Neural cell (in vitro differentiated cells): ENCODE measurements at regions not wholly inside any gene's neighbourhood (a gene's known extent, or its start where the extent isn't known, plus 50 kb on each side); places are given as distances from the start of the nearest gene placed in this dataset.

Experiments
- H2AFZ ChIP-seq: fragments of 200-600, 300-800 bp; sonication (generic), shearing (Covaris generic); 2 replicates; pipeline ENCODE4 v1.6.0; 2014; ENCODE audit warnings: low read depth, mild to moderate bottlenecking, antibody characterized with exemption, low read length, moderate library complexity
- H3F3A ChIP-seq: fragments of 200-600 bp; shearing (Covaris generic); 2 replicates; pipeline ENCODE4 v1.6.1; 2016; ENCODE audit warnings: mild to moderate bottlenecking, moderate library complexity, mixed read lengths, antibody characterized with exemption, low read length; ENCODE audit not compliant: insufficient read depth, poor library complexity, severe bottlenecking
- H3K27ac ChIP-seq: fragments of 200-600, 300-800 bp; sonication (generic), shearing (Covaris generic); 2 replicates; pipeline ENCODE4 v1.5.1; 2014; ENCODE audit warnings: mild to moderate bottlenecking, low read length, moderate library complexity
- H3K27me3 ChIP-seq: fragments of 300-800, 200-600 bp; sonication (generic), shearing (Covaris generic); 2 replicates; pipeline ENCODE4 v1.6.0; 2014; ENCODE audit warnings: mild to moderate bottlenecking, low read depth, low read length, moderate library complexity; ENCODE audit not compliant: insufficient read depth
- H3K36me3 ChIP-seq: fragments of 300-800, 200-600 bp; sonication (generic), shearing (Covaris generic); 2 replicates; pipeline ENCODE4 v1.5.1; 2014; ENCODE audit warnings: mild to moderate bottlenecking, antibody characterized with exemption, low read length, moderate library complexity; ENCODE audit not compliant: insufficient read depth
- H3K4me2 ChIP-seq: fragments of 300-800, 200-600 bp; sonication (generic), shearing (Covaris generic); 2 replicates; pipeline ENCODE4 v1.6.0; 2014; ENCODE audit warnings: mild to moderate bottlenecking, low read length
- H3K4me3 ChIP-seq: fragments of 300-800, 200-600 bp; sonication (generic), shearing (Covaris generic); 2 replicates; pipeline ENCODE4 v1.5.1; 2014; ENCODE audit warnings: mild to moderate bottlenecking, low read length, moderate library complexity
- H3K79me2 ChIP-seq: fragments of 200-600 bp; shearing (Covaris generic); replicated peaks from 2 replicates; pipeline ENCODE4 v1.6.0; 2014; ENCODE audit warnings: mild to moderate bottlenecking, low read length, moderate library complexity; ENCODE audit not compliant: insufficient read depth
- H3K9ac ChIP-seq: fragments of 300-800, 200-600 bp; sonication (generic), shearing (Covaris generic); 2 replicates; pipeline ENCODE4 v1.6.1; 2016; ENCODE audit warnings: mild to moderate bottlenecking, low read length, mixed read lengths
- H3K9me2 ChIP-seq: fragments of 200-600 bp; shearing (Covaris generic); 2 replicates; pipeline ENCODE4 v1.6.1; 2016; ENCODE audit warnings: mild to moderate bottlenecking, low read length, mixed read lengths; ENCODE audit not compliant: insufficient read depth
- H3K9me3 ChIP-seq: fragments of 200-600, 300-800 bp; sonication (generic), shearing (Covaris generic); 2 replicates; pipeline ENCODE4 v1.6.1; 2016; ENCODE audit warnings: mild to moderate bottlenecking, mixed run types, low read length, moderate library complexity, mixed read lengths
- H4K20me1 ChIP-seq: fragments of 200-600 bp; shearing (Covaris generic); 2 replicates; pipeline ENCODE4 v1.6.1; 2016; ENCODE audit warnings: mild to moderate bottlenecking, mixed run types; ENCODE audit not compliant: insufficient read depth
- EP300 ChIP-seq: fragments of 450-650 bp; conservative IDR thresholded peaks from 2 replicates; pipeline ENCODE4 v1.6.1; 2014; ENCODE audit warnings: antibody characterized with exemption, mild to moderate bottlenecking, moderate library complexity; ENCODE audit not compliant: poor library complexity, severe bottlenecking
- EZH2 ChIP-seq: fragments of 200-600, 300-800 bp; shearing (Covaris generic), sonication (generic); IDR thresholded peaks from 2 replicates; pipeline ENCODE4 v1.6.1; 2014; ENCODE audit warnings: antibody characterized with exemption, low read length, borderline replicate concordance, mild to moderate bottlenecking; ENCODE audit not compliant: insufficient read depth, poor library complexity, severe bottlenecking
- MXI1 ChIP-seq: fragments of 450-650 bp; conservative IDR thresholded peaks from 2 replicates; pipeline ENCODE4 v1.6.1; 2014; ENCODE audit warnings: antibody characterized with exemption, mild to moderate bottlenecking; ENCODE audit not compliant: poor library complexity, severe bottlenecking
- POLR2AphosphoS5 ChIP-seq: IDR thresholded peaks from 2 replicates; pipeline ENCODE4 v1.6.1; 2012
- RAD21 ChIP-seq: fragments of 450-650 bp; conservative IDR thresholded peaks from 2 replicates; pipeline ENCODE4 v1.6.1; 2014; ENCODE audit warnings: antibody characterized with exemption, mild to moderate bottlenecking, moderate library complexity
- SMC3 ChIP-seq: fragments of 450-650 bp; conservative IDR thresholded peaks from 2 replicates; pipeline ENCODE4 v1.6.1; 2014; ENCODE audit warnings: antibody characterized with exemption, mild to moderate bottlenecking, moderate library complexity; ENCODE audit not compliant: poor library complexity
- TAF1 ChIP-seq: IDR thresholded peaks from 2 replicates; pipeline ENCODE4 v1.6.1; 2012; ENCODE audit warnings: low read depth
- TF ChIP-seq, protein P1 (sequence below): IDR thresholded peaks from 2 replicates; pipeline ENCODE4 v1.6.1; 2012; ENCODE audit warnings: borderline replicate concordance
- TF ChIP-seq, protein P2 (sequence below): fragments of 450-650 bp; IDR thresholded peaks from 2 replicates; pipeline ENCODE4 v1.5.1; 2014; ENCODE audit warnings: antibody characterized with exemption, mild to moderate bottlenecking, moderate library complexity; ENCODE audit not compliant: poor library complexity, severe bottlenecking

DNA sequence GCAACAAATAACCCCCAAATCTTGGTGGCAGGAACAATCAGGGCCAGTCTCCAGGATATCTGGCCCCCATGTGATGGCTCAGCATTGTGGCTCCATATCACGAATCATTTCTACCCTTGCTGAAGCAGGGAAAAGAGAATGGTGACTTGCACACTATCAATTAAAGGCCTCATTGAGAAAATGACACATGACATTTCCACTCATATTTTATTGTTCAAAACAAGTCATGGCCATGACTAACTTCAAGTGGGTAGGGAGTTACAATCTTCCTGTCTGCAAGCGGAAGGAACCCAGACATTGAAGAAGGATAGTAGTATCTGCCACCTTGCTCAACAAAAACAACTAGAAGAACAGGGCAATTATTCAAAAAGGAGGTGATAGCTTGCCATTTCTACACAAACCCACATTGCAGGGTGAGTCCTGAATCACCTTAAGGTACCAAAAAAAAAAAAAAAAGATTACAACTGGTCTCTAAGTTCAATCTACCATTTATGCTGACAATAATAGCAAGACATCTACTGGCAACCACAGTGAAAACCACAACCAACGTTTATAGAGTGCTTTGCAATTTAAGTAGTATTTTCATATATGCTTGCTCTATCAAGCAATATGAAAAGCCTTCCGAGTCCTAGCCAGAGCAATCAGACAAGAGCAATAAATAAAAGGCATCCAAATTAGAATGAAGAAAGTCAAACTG, 186.7 kb upstream of the DAPK1 start:
- no peaks in the 10 kb centered on the region for H3K9me2 ChIP-seq

DNA sequence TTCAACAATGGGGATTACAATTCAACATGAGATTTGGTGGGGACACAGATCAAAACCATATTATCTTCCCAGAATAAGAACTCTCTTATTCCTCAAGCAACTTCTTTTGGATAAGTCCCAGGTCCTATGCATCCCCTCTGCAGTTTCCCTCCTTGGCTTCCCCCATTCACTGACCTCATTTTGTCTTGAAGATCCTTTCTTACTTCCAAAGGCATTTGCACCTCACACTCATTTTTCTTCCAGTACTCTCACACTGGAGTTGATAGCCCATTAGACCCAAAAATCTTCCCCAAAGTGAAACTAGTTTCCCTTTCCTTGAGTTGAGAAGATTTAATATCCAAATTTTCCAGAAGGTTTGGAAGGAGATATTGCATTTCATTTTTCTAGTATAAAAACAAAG, 178.0 kb upstream of the DAPK1 start:
- H2AFZ ChIP-seq = no peak overlapping the region
- H3K36me3 ChIP-seq = no peaks in the 10 kb centered on the region
- H3K4me2 ChIP-seq = no peak overlapping the region
- H3K9ac ChIP-seq = no peak overlapping the region
- TF ChIP-seq MXI1 (no peak), EP300 (no peak), TAF1 (no peak), SMC3 (no peak), EZH2 (no peak)
- TF ChIP-seq, protein P1, sequence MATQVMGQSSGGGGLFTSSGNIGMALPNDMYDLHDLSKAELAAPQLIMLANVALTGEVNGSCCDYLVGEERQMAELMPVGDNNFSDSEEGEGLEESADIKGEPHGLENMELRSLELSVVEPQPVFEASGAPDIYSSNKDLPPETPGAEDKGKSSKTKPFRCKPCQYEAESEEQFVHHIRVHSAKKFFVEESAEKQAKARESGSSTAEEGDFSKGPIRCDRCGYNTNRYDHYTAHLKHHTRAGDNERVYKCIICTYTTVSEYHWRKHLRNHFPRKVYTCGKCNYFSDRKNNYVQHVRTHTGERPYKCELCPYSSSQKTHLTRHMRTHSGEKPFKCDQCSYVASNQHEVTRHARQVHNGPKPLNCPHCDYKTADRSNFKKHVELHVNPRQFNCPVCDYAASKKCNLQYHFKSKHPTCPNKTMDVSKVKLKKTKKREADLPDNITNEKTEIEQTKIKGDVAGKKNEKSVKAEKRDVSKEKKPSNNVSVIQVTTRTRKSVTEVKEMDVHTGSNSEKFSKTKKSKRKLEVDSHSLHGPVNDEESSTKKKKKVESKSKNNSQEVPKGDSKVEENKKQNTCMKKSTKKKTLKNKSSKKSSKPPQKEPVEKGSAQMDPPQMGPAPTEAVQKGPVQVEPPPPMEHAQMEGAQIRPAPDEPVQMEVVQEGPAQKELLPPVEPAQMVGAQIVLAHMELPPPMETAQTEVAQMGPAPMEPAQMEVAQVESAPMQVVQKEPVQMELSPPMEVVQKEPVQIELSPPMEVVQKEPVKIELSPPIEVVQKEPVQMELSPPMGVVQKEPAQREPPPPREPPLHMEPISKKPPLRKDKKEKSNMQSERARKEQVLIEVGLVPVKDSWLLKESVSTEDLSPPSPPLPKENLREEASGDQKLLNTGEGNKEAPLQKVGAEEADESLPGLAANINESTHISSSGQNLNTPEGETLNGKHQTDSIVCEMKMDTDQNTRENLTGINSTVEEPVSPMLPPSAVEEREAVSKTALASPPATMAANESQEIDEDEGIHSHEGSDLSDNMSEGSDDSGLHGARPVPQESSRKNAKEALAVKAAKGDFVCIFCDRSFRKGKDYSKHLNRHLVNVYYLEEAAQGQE = no peak
- TF ChIP-seq, protein P2, sequence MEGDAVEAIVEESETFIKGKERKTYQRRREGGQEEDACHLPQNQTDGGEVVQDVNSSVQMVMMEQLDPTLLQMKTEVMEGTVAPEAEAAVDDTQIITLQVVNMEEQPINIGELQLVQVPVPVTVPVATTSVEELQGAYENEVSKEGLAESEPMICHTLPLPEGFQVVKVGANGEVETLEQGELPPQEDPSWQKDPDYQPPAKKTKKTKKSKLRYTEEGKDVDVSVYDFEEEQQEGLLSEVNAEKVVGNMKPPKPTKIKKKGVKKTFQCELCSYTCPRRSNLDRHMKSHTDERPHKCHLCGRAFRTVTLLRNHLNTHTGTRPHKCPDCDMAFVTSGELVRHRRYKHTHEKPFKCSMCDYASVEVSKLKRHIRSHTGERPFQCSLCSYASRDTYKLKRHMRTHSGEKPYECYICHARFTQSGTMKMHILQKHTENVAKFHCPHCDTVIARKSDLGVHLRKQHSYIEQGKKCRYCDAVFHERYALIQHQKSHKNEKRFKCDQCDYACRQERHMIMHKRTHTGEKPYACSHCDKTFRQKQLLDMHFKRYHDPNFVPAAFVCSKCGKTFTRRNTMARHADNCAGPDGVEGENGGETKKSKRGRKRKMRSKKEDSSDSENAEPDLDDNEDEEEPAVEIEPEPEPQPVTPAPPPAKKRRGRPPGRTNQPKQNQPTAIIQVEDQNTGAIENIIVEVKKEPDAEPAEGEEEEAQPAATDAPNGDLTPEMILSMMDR = no peak
- H3K4me3 ChIP-seq = no peak overlapping the region
- no peaks in the 10 kb centered on the region for H3K79me2 ChIP-seq
- no peaks in the 10 kb centered on the region for H3F3A ChIP-seq
- no peaks in the 10 kb centered on the region for H3K27me3 ChIP-seq
- no peaks in the 10 kb centered on the region for H4K20me1 ChIP-seq
- H3K9me3 ChIP-seq = no peaks in the 10 kb centered on the region
- H3K9me2 ChIP-seq = no peaks in the 10 kb centered on the region
- H3K27ac ChIP-seq = no peak overlapping the region

More for the DNA sequence above, 186.7 kb upstream of the DAPK1 start:
- H4K20me1 ChIP-seq = no peaks in the 10 kb centered on the region
- no peaks in the 10 kb centered on the region for H3K9me3 ChIP-seq
- H3F3A ChIP-seq = no peaks in the 10 kb centered on the region
- H2AFZ ChIP-seq = no peak overlapping the region
- H3K9ac ChIP-seq = no peak overlapping the region
- H3K27ac ChIP-seq = no peak overlapping the region
- no peak overlapping the region for H3K4me2 ChIP-seq
- no peaks in the 10 kb centered on the region for H3K79me2 ChIP-seq
- H3K4me3 ChIP-seq = no peak overlapping the region
- H3K36me3 ChIP-seq = no peaks in the 10 kb centered on the region
- TF ChIP-seq SMC3 = no peak
- no peak for TF ChIP-seq TAF1
- no peak for TF ChIP-seq RAD21
- TF ChIP-seq, protein P2 = no peak
- no peak for TF ChIP-seq EZH2
- no peak for TF ChIP-seq POLR2AphosphoS5
- TF ChIP-seq, protein P1 = no peak
- no peaks in the 10 kb centered on the region for H3K27me3 ChIP-seq
